ENCODE measurements at regions not wholly inside any gene's neighbourhood (a gene's known extent, or its start where the extent isn't known, plus 50 kb on each side); places are given as distances from the start of the nearest gene placed in this dataset.

- TF ChIP-seq L3MBTL2 (conservative IDR thresholded peaks at IDR 0.05) (no peak), CTBP1 (IDR thresholded peaks at IDR 0.05; ENCODE audit: borderline replicate concordance) (no peak), SUZ12 (IDR thresholded peaks at IDR 0.05) (no peak)
Measured at GRCh38 chr3:118380576-118380975, 654.1 kb downstream of the IGSF11 start.
